ENCODE measurements at regions not wholly inside any gene's neighbourhood (a gene's known extent, or its start where the extent isn't known, plus 50 kb on each side); places are given as distances from the start of the nearest gene placed in this dataset.

DNA sequence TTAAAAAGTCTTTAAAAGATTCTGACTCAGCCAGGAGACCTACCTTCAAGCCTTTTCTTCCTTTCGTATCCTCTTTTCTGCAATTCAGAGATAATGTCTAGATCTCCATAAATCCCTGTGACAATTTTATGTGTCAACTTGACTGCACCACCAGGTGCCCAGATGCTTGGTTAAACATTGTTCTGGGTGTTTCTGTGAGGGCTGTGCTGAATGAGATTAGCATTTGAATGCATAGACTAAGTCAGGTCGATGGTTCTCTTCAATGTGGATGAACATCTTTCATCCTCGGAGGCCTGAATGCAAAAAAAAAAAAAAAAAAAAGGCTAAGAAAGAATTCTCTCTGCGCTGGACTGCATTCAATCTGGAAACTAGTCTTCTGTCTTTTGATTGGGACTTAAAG is 1082.7 kb downstream of the NLGN4X start:
- no peaks in the 10 kb centered on the region for H3K27me3 Mint-ChIP-seq (ENCODE audit: low read depth)
- H3K4me1 Mint-ChIP-seq = no peaks in the 10 kb centered on the region

DNA sequence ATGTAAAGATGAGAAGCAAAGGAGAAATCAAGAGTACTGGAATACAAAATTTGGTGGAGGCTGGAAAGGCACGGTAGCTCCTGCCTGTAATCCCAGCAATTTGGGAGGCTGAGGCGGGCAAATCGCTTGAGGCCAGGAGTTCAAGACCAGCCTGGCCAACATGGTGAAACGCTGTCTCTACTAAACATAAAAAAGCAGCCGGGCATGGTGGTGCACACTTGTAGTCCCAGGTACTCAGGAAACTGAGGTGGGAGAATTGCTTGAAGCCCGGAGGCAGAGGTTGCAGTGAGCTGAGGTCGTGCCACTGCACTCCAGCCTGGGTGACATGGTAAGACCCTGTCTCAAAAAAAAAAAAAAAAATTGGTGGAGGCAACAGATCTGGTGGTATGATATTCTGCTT is 1086.0 kb downstream of the NLGN4X start:
- H3K27ac Mint-ChIP-seq = no peak overlapping the region
- H3K27me3 Mint-ChIP-seq (ENCODE audit: low read depth) = no peaks in the 10 kb centered on the region
- TF ChIP-seq, protein P1, sequence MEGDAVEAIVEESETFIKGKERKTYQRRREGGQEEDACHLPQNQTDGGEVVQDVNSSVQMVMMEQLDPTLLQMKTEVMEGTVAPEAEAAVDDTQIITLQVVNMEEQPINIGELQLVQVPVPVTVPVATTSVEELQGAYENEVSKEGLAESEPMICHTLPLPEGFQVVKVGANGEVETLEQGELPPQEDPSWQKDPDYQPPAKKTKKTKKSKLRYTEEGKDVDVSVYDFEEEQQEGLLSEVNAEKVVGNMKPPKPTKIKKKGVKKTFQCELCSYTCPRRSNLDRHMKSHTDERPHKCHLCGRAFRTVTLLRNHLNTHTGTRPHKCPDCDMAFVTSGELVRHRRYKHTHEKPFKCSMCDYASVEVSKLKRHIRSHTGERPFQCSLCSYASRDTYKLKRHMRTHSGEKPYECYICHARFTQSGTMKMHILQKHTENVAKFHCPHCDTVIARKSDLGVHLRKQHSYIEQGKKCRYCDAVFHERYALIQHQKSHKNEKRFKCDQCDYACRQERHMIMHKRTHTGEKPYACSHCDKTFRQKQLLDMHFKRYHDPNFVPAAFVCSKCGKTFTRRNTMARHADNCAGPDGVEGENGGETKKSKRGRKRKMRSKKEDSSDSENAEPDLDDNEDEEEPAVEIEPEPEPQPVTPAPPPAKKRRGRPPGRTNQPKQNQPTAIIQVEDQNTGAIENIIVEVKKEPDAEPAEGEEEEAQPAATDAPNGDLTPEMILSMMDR (IDR thresholded peaks at IDR 0.05; ENCODE audit: unreplicated experiment) = no peak
- DNase-seq (ENCODE audit: low spot score in 2 of 2, unreplicated experiment in 2 of 2) = no peak
- no peaks in the 10 kb centered on the region for H3K36me3 Mint-ChIP-seq
- H3K4me3 Mint-ChIP-seq = no peak overlapping the region
- H3K4me1 Mint-ChIP-seq = no peaks in the 10 kb centered on the region
- peaks cover 11% of the 10 kb centered on the region for H3K9me3 Mint-ChIP-seq

More for the DNA sequence above, 1082.7 kb downstream of the NLGN4X start:
- TF ChIP-seq, protein P1 (IDR thresholded peaks at IDR 0.05; ENCODE audit: unreplicated experiment) = no peak
- H3K27ac Mint-ChIP-seq = no peak overlapping the region
- no peak overlapping the region for H3K4me3 Mint-ChIP-seq
- H3K36me3 Mint-ChIP-seq = no peaks in the 10 kb centered on the region
- H3K9me3 Mint-ChIP-seq = peaks cover 8% of the 10 kb centered on the region
- DNase-seq (ENCODE audit: low spot score in 2 of 2, unreplicated experiment in 2 of 2) = no peak

DNA sequence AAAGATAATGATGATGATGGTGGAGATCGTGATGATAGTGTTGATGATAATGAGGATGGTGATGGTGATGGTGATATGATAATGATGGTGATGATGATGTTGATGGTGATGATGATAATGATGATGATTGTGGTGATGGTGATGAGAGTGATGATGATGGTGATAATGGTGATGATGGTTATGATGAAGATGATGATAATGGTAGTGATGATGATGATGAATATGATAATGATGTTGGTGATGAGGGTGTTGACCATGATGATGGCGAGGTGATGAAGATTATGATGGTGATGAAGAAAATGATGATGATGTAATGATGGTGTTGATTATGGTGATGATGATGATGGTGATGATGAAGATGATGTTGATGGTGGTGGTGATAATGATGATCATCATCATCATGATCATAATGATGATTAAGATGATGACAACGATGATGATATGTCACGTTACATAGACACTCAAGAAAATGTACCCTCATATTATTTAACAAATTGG is 1106.4 kb downstream of the NLGN4X start:
- H3K27me3 Mint-ChIP-seq (ENCODE audit: low read depth) = no peaks in the 10 kb centered on the region
- H3K27ac Mint-ChIP-seq = no peak overlapping the region
- no peak overlapping the region for H3K4me3 Mint-ChIP-seq
- H3K4me1 Mint-ChIP-seq = no peaks in the 10 kb centered on the region
- DNase-seq (ENCODE audit: low spot score in 2 of 2, unreplicated experiment in 2 of 2) = no peak
- H3K36me3 Mint-ChIP-seq = no peaks in the 10 kb centered on the region
- H3K9me3 Mint-ChIP-seq = no peaks in the 10 kb centered on the region
- TF ChIP-seq, protein P1 (IDR thresholded peaks at IDR 0.05; ENCODE audit: unreplicated experiment) = no peak

DNA sequence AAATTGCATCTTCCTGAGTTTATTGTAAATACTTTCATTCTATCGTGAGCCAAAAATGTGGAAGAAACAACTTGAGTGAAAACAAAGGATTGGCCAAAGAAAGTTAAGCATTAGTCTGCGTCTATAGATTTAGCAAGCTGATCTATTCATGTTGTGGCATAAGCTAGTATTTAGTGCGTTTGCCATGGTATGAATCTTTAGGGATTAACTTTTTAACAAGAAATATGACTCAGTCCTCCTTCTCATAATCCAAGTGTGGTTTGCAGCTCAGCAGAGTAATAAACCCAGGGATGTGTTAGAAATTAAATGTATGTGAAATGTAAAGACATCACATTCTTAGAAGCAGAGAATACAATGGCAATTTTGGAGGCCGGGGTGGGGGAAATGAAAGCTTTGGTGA is 1110.9 kb downstream of the NLGN4X start:
- Mint-ChIP-seq H3K4me3 (no peak overlapping the region), H3K36me3 (no peaks in the 10 kb centered on the region)
- TF ChIP-seq, protein P1 (IDR thresholded peaks at IDR 0.05; ENCODE audit: unreplicated experiment) = no peak

DNA sequence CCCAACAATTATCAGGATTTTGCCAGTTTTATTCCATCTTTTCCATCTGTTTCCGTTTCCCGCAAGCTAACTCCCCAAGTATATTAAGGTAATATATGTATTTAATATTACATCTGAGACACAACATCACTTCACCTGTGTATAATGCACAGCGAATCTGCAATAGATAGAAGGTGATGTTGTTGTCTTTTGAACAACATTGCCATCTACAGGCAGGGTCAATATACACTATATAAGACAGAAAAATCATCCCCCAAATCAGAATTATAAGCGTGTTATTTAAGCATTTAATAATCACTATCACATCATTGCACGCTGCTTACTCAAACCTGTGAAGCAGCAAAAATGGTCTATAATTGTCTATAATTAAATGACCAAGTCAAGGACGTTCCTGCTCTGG is 1115.5 kb downstream of the NLGN4X start:
- H3K36me3 Mint-ChIP-seq = no peaks in the 10 kb centered on the region
- DNase-seq (ENCODE audit: low spot score in 2 of 2, unreplicated experiment in 2 of 2) = no peak
- no peaks in the 10 kb centered on the region for H3K27me3 Mint-ChIP-seq (ENCODE audit: low read depth)
- no peaks in the 10 kb centered on the region for H3K9me3 Mint-ChIP-seq
- H3K27ac Mint-ChIP-seq = no peak overlapping the region
- H3K4me1 Mint-ChIP-seq = no peaks in the 10 kb centered on the region
- no peak overlapping the region for H3K4me3 Mint-ChIP-seq
- TF ChIP-seq, protein P1 (IDR thresholded peaks at IDR 0.05; ENCODE audit: unreplicated experiment) = peak; percentile 21

More for the DNA sequence above, 1110.9 kb downstream of the NLGN4X start:
- no peak for DNase-seq (ENCODE audit: low spot score in 2 of 2, unreplicated experiment in 2 of 2)
- Mint-ChIP-seq H3K27me3 (ENCODE audit: low read depth) (no peaks in the 10 kb centered on the region), H3K4me1 (no peaks in the 10 kb centered on the region), H3K27ac (no peak overlapping the region), H3K9me3 (no peaks in the 10 kb centered on the region)

DNA sequence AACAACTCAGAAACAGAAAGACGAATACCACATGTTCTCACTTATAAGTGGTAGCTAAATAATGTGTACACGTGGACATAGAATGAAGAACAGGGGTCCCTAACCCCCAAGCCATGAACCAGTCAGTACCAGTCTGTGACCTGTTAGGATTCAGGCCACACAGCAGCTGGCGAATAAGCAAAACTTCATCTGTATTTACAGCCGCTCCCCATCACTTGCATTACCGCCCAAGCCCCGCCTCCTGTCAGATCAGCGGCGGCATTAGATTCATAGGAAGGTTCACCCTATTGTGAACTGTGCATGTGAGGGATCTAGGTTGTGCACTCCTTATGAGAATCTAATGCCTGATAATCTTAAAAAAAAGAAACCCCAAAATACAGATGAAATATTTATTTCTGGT is 1128.7 kb downstream of the NLGN4X start:
- no peaks in the 10 kb centered on the region for H3K4me1 Mint-ChIP-seq
- no peak overlapping the region for H3K4me3 Mint-ChIP-seq
- no peak overlapping the region for H3K27ac Mint-ChIP-seq
- no peaks in the 10 kb centered on the region for H3K36me3 Mint-ChIP-seq
- no peaks in the 10 kb centered on the region for H3K9me3 Mint-ChIP-seq
- TF ChIP-seq, protein P1 (IDR thresholded peaks at IDR 0.05; ENCODE audit: unreplicated experiment) = no peak
- H3K27me3 Mint-ChIP-seq (ENCODE audit: low read depth) = no peaks in the 10 kb centered on the region
- DNase-seq (ENCODE audit: low spot score in 2 of 2, unreplicated experiment in 2 of 2) = no peak
